HUDEP-2 (cell line): ENCODE measurements at regions not wholly inside any gene's neighbourhood (a gene's known extent, or its start where the extent isn't known, plus 50 kb on each side); places are given as distances from the start of the nearest gene placed in this dataset.
"Not testable (repeated sequence)": the region's sequence is repeated elsewhere in the genome, so short reads cannot be mapped to it uniquely, and the experiment has no call there.

Source experiments
- DNase-seq, 76 experiments: peaks; one replicate each; lab custom pipeline; 2025; ENCODE audit not compliant: unreplicated experiment in 76 of 76; lab: John Stamatoyannopoulos, UW

- DNase-seq, result peak in 38 of 76 experiments; percentile 0 to 63 (median 22)
Measured at GRCh38 chr22:48492366-48493320, 1335.0 kb downstream of the BRD1 start.

DNA sequence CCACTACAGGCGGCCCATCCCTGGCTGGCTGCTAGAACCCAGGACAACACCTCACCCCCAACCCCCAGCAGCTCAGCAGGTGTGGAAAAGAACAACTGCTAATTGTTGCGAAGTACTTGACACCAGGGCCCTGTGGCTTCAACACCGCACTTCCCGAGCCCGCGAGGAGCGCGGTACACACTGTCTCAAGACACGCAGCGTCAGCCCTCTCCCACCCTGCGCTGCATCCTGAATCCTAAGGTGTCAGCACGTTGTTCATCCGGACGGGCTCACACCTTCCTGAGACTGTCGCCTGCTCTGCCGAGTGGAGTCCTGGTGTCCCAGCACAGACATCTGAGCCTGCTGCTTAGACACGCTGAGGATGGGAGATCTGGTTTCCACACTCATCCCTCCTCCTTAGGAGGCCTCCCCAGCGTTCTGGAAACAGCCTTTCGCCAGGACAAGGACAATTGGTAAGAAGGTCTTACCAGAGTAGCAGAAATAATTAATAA, 1336.2 kb downstream of the BRD1 start:
- no peak for DNase-seq

DNA sequence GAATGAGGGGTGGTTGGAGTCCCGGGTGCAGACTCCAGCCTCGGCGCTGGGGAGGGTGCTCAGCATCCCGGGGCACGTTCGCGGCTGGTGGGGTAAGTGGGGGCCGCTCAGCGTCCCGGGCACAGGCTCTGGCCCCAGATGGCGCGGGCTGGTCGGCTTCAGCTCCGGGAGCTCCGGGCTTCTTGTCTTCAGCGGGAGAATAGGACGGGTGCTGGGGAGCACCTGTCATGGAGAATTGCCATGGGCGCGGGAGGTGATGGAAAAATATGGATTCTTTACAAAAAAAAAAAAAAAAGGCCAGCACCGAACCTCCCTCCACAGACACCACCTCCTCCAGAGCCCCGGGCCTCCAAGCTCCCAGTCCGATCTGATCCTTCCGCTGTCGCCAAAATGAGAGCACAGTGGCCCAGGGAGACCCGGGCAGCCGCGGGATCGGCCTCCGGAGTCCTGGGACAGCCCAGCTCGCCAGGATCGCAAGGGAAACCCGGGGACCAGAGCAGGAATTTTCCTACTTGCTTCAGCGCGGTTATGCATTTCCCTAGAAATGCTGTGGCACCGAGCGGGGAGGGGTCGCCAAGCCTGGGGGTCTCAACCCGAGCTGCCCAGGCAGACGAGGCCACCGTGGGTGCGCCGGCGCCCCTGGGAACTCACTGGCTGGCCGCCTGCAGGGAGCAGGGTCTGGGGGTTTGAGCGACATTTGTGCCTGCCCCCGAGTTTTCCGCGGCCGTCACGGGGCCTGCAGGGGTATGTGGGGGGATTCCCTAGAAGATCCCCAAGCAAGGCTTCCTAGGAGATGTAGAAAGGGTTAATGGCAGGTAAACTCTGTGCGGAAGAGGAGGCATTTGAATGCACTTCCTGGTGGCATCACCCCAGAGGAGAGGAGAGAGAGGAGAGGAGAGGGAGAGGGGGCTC, 1336.9 kb downstream of the BRD1 start:
- DNase-seq, result no peak

DNA sequence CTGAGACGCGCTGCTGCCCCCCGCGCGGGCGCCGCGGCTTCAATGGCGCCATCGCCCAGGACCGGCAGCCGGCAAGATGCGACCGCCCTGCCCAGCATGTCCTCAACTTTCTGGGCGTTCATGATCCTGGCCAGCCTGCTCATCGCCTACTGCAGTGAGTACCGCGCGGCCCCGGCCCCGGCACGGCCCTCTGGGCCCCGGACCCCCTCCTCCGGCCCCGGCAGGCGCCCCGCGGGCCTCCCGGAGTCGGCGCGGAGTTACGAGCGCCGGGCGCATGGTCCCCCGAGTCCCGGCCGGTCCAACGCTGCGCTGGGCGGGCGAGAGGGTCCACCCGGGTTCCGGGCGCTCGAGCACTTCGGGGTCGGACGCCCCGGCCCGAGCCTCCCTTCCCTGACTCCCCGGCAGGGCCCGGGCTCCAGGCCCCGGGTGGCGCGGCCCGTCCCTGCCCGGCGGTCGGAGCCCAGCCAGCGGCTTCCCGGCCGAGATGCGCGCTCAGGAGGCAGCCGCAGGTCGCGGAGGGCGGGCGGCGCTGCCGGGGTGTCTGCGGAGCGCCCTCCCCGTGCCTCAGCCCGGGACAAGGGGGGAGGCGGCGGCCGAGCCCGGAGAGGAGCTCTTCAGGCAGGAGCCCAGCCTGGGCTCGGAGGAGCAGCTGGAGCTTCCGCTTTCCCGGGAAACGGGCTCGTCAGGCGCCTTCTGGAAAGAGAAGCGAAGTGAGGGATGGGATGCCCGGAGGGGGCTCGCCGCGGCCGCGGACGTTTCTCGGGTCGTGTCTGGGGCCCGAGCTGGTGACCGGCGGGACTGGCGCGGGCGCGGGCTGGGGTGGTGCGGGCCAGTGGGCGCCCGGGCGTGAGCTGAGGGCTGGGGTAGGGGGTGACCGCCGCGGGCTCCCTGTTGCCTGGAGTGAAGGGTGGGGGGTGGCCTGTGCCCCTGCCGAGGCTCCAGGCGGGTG, 1337.8 kb downstream of the BRD1 start:
- DNase-seq, result no peak

- no peak for DNase-seq
Measured at GRCh38 chr22:48488611-48489511, 1338.8 kb downstream of the BRD1 start.

- no peak for DNase-seq
Measured at GRCh38 chr22:48488149-48488551, 1339.5 kb downstream of the BRD1 start.

DNA sequence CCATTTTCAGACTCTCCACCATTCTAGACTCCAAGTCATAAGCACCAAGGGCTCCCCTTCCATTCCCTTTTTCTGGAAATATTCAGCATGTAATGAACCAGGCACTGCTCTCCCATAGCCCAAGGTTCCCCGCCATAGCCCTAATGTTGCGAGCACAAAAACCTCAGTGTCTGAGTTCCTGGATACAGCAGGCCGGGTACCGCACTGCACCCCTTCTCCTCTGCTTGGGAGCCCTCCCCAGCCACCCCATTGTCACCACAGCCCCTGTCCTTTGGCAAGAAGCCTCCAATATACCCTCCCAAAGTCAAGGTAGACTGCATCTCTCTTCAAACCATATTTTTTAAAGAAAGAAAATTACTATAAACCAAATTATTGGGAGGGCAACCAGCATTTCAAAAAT, 1341.1 kb downstream of the BRD1 start:
- no peak for DNase-seq

- DNase-seq, result no peak
Measured at GRCh38 chr22:48486134-48486532, 1341.5 kb downstream of the BRD1 start.

GRCh38 chr22:48485149-48486133, 1342.2 kb downstream of the BRD1 start:
- no peak for DNase-seq

DNA sequence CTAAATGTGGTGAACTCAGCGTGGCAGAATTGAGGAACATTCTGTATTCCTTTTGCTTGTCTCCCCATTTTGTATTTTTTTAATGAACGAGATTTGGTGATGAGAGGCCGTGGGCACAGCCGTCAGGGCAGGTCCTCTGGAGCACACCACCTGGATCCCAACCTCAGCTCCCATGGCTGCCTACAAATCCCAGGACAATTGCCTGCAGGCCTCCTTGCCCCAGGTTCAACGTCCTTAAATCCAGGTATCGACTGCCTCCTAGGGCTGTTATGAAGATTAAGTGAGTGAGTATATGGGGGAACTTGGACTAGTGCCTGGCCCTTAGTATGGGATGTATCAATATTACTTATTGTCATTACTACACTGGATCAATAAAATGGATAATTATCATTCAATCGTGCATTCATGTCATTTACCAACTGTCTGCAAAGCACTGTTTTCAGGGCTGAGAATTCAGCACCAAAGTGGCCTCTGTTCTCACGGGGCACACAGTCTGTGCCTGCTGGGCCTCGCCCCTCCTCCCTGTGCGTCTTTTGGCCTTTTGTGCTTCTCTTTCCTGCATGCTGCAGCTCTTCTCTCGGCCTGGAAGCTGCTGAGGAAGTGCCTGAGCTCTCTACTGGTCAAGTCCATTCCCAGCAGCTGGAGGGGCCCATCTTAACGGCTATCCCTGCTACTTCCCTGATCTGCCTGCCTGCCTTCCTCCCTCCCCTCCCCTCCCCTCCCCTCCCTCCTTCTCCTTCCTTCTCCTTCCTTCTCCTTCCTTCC, 1343.7 kb downstream of the BRD1 start:
- DNase-seq, result no peak

- DNase-seq, result no peak
Measured at GRCh38 chr22:48482771-48483170, 1344.9 kb downstream of the BRD1 start.

GRCh38 chr22:48482198-48482597, 1345.5 kb downstream of the BRD1 start:
- DNase-seq, result not testable (repeated sequence)

DNA sequence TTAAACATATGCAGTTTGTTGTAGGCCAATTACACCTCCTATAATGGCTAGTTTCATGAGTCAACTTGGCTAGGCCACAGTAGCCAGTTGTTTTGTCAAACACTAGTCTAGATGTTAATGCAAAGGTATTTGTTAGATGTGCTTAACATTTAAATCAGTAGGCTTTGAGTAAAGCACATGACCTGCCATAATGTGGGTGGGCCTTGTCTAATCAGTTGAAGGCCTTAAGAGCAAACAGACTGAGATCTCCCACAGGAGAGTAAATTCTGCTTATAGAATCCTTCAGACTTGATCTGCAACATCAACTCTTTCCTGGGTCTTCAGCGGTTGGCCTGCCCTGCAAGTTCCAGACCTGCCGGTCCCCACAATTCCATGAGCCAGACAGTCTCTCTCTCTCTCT, 1345.9 kb downstream of the BRD1 start:
- no peak for DNase-seq

- DNase-seq, result no peak
Measured at GRCh38 chr22:48478529-48479265, 1349.0 kb downstream of the BRD1 start.

DNA sequence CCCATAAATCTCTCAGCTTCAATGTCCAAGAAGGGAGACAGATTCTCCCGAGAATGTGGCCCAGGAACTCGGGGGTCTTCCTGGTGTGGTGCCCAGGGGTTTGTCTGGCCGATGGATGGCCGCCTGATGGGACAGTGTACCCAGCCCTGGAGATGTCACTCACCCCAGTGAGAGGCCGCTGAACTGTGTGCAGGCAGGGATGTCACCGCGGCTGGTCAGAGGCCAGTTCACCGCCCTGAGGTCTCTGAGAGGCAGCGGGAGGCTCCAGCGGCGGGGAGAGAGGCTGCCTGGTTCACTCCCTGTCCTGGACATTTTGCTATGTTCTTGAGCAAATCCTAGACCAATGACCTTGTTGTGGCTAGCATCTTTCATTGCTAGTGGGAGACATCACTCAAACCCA, 1349.5 kb downstream of the BRD1 start:
- DNase-seq, result no peak

GRCh38 chr22:48477031-48477721, 1350.5 kb downstream of the BRD1 start:
- no peak for DNase-seq
